SK-N-SH treated with all-trans-retinoic acid at 6 μM for 48 hours (cell line): ENCODE measurements at regions not wholly inside any gene's neighbourhood (a gene's known extent, or its start where the extent isn't known, plus 50 kb on each side); places are given as distances from the start of the nearest gene placed in this dataset.
A peak's percentile ranks its signal among the peaks of the same experiment; 100 is the strongest.
"Not testable (repeated sequence)": the region's sequence is repeated elsewhere in the genome, so short reads cannot be mapped to it uniquely, and the experiment has no call there.

Experiments
- ATAC-seq: fragments of 200-7000 bp; cut with Tn5 transposase; 3 replicates; pipeline ENCODE4 v1.9.1; 2020; ENCODE audit warnings: mild to moderate bottlenecking, moderate library complexity
- BACH2 ChIP-seq: fragments of 250-450 bp; sonication (Bioruptor Pico); IDR thresholded peaks from 2 replicates; pipeline ENCODE4 v1.9.0; 2021; ENCODE audit warnings: mild to moderate bottlenecking, borderline replicate concordance
- CREB5 ChIP-seq: fragments of 250-450 bp; sonication (Bioruptor Pico); IDR thresholded peaks from 2 replicates; pipeline ENCODE4 v1.5.1; 2020; ENCODE audit warnings: low read depth, mild to moderate bottlenecking, moderate library complexity
- CSDC2 ChIP-seq: fragments of 250-450 bp; sonication (Bioruptor Pico); IDR thresholded peaks from 2 replicates; pipeline ENCODE4 v1.5.0; 2020; ENCODE audit warnings: mild to moderate bottlenecking, moderate library complexity
- ESRRG ChIP-seq: fragments of 250-450 bp; sonication (Bioruptor Pico); IDR thresholded peaks from 2 replicates; pipeline ENCODE4 v1.6.1; 2021; ENCODE audit warnings: mild to moderate bottlenecking
- GLIS3 ChIP-seq: fragments of 250-450 bp; sonication (Bioruptor Pico); IDR thresholded peaks from 2 replicates; pipeline ENCODE4 v1.5.0; 2020; ENCODE audit warnings: mild to moderate bottlenecking, moderate library complexity
- ISL1 ChIP-seq: fragments of 250-450 bp; sonication (Bioruptor Pico); IDR thresholded peaks from 2 replicates; pipeline ENCODE4 v2.1.2; 2022; ENCODE audit warnings: mild to moderate bottlenecking, moderate library complexity
- OSR1 ChIP-seq: fragments of 250-450 bp; sonication (Bioruptor Pico); IDR thresholded peaks from 2 replicates; pipeline ENCODE4 v1.8.0; 2022; ENCODE audit warnings: moderate library complexity, mild to moderate bottlenecking, inconsistent platforms
- POU6F1 ChIP-seq: fragments of 250-450 bp; sonication (Bioruptor Pico); IDR thresholded peaks from 2 replicates; pipeline ENCODE4 v1.8.0; 2021; ENCODE audit warnings: low read depth, mild to moderate bottlenecking, moderate library complexity, borderline replicate concordance
- PPARA ChIP-seq: fragments of 250-450 bp; sonication (Bioruptor Pico); IDR thresholded peaks from 2 replicates; pipeline ENCODE4 v1.5.0; 2020; ENCODE audit warnings: mild to moderate bottlenecking, borderline replicate concordance
- SNAI2 ChIP-seq: fragments of 250-450 bp; sonication (Bioruptor Pico); IDR thresholded peaks from 2 replicates; pipeline ENCODE4 v1.5.0; 2020; ENCODE audit warnings: mild to moderate bottlenecking, moderate library complexity
- TCF4 ChIP-seq: fragments of 250-450 bp; sonication (Bioruptor Pico); IDR thresholded peaks from 2 replicates; pipeline ENCODE4 v1.8.0; 2021; ENCODE audit warnings: mild to moderate bottlenecking, moderate library complexity, borderline replicate concordance
- TOX ChIP-seq: fragments of 250-450 bp; sonication (Bioruptor Pico); IDR thresholded peaks from 2 replicates; pipeline ENCODE4 v1.8.0; 2021; ENCODE audit warnings: mild to moderate bottlenecking, moderate library complexity, borderline replicate concordance
- ZC3H10 ChIP-seq: fragments of 250-450 bp; sonication (Bioruptor Pico); IDR thresholded peaks from 2 replicates; pipeline ENCODE4 v1.5.1; 2021; ENCODE audit warnings: mild to moderate bottlenecking, moderate library complexity
- ZFP3 ChIP-seq: fragments of 250-450 bp; sonication (Bioruptor Pico); IDR thresholded peaks from 2 replicates; pipeline ENCODE4 v1.5.0; 2020; ENCODE audit warnings: mild to moderate bottlenecking, moderate library complexity
- ZFP30 ChIP-seq: fragments of 450-650 bp; formaldehyde crosslinking; IDR thresholded peaks from 2 replicates; pipeline ENCODE4 v1.5.0; 2022; ENCODE audit warnings: mild to moderate bottlenecking, moderate library complexity
- ZNF70 ChIP-seq: fragments of 450-650 bp; formaldehyde crosslinking; IDR thresholded peaks from 2 replicates; pipeline ENCODE4 v1.5.0; 2020; ENCODE audit warnings: mild to moderate bottlenecking, moderate library complexity
- ZNF8 ChIP-seq: fragments of 450-650 bp; formaldehyde crosslinking; IDR thresholded peaks from 2 replicates; pipeline ENCODE4 v1.5.0; 2020; ENCODE audit warnings: mild to moderate bottlenecking, moderate library complexity
- TF ChIP-seq, protein P1 (sequence below): fragments of 250-450 bp; sonication (Bioruptor Pico); IDR thresholded peaks from 2 replicates; pipeline ENCODE4 v1.8.0; 2020; ENCODE audit warnings: mild to moderate bottlenecking, moderate library complexity, borderline replicate concordance
- TF ChIP-seq, protein P2 (sequence below): fragments of 250-450 bp; sonication (Bioruptor Pico); IDR thresholded peaks from 2 replicates; pipeline ENCODE4 v1.5.1; 2021; ENCODE audit warnings: mild to moderate bottlenecking, moderate library complexity
- TF ChIP-seq, protein P3 (sequence below): fragments of 250-450 bp; sonication (Bioruptor Pico); IDR thresholded peaks from 2 replicates; pipeline ENCODE4 v1.5.0; 2020; ENCODE audit warnings: mild to moderate bottlenecking, moderate library complexity

DNA sequence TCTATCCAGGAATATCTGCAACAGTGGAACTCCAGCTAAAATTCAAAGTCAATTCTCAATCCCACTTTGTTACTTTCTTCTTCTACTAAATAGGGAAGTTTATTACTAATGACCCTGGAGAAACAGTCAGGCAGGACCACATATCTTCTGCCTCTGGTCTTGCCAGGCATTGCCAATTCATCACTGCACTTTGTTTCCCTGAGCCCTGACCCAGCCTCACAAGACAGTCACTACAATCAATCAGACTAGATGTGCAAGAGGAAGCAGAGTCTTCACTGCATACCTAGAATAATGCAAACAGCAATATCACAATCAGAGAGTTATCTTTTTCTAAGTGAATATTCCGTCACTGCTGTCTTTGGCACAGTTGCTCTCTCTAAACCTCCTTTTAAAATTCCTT is 74.9 kb upstream of the GAS1 start (continued):
- TF ChIP-seq, protein P1, sequence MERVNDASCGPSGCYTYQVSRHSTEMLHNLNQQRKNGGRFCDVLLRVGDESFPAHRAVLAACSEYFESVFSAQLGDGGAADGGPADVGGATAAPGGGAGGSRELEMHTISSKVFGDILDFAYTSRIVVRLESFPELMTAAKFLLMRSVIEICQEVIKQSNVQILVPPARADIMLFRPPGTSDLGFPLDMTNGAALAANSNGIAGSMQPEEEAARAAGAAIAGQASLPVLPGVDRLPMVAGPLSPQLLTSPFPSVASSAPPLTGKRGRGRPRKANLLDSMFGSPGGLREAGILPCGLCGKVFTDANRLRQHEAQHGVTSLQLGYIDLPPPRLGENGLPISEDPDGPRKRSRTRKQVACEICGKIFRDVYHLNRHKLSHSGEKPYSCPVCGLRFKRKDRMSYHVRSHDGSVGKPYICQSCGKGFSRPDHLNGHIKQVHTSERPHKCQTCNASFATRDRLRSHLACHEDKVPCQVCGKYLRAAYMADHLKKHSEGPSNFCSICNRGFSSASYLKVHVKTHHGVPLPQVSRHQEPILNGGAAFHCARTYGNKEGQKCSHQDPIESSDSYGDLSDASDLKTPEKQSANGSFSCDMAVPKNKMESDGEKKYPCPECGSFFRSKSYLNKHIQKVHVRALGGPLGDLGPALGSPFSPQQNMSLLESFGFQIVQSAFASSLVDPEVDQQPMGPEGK (CRISPR knock-in tag): no peak
- TF ChIP-seq ZFP3 (CRISPR knock-in tag): no peak
- no peak for TF ChIP-seq ZC3H10

DNA sequence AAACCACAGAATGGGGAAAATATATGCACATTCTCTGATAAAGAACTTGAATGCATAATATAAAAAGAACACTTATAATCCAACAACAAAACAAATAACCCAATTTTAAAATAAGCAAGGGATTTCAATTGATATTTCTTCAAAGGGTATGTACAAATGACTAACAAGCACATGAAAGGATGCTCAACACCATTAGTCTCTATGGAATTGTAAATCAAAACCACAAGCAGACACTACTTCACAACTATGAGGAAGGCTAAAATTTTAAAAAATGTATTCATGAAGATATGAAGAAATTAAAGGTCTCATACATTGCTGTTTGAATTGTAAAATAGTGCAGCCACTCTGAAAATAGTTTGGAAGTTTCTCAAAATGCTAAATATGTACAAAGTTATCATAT is 78.9 kb upstream of the GAS1 start:
- TF ChIP-seq OSR1 (CRISPR knock-in tag) (no peak), ZFP3 (CRISPR knock-in tag) (no peak)
- no peak for ATAC-seq

DNA sequence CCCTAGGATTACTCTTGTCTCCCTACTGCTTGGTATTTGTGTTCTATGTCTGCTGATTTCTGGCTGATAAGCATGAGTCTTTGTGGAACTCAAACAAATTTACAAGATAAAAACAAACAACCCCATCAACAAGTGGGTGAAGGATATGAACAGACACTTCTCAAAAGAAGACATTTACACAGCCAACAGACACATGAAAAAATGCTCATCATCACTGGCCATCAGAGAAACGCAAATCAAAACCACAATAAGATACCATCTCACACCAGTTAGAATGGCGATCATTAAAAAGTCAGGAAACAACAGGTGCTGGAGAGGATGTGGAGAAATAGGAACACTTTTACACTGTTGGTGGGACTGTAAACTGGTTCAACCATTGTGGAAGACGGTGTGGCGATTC is 81.5 kb upstream of the GAS1 start:
- ATAC-seq: not testable (repeated sequence)

DNA sequence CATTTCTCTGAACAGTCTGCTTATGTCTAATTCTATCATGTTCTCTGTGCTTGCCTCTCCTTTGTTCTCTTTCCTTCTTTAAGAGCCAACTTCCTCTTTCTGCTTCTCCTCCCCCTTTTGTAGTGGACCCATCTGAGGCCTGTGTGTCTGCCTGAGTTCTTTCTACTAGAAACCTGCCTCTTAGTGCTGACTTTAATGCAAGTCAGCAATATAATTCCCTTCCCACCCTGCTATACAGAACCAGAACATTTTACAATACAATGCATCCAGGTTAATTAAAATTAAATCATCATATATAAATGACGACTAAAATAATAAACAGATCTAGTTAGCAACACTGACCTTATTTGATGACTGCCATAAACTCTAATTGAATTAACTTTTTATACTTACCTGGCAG is 82.6 kb upstream of the GAS1 start:
- ATAC-seq: no peak
- no peak for TF ChIP-seq ZNF70 (CRISPR knock-in tag)
- TF ChIP-seq, all 23 proteins: peak for 0

DNA sequence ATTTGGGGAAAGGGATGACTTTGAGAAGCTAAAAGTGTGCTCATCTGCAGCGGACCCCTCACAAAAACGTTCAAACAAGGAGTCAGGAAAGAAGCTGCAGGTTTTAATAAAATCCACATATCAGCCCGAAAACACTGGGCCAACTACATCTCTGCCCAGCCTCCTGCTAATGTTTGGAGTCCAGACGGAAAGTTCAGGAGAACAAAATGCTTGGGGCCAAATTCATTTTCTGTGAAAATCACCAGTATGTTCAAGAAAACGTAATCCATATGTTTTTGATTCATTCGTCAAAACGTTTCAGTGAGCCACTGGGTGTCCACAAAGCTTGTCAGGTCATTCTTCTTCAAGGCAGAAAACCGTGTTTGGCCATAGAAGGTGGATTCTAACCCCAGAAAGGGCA is 87.5 kb upstream of the GAS1 start:
- ATAC-seq: peak; percentile 21; the same call in 2 of the 3 replicates
- TF ChIP-seq ZNF8 (CRISPR knock-in tag) (no peak), ESRRG (no peak), OSR1 (CRISPR knock-in tag) (no peak), CREB5 (CRISPR knock-in tag) (no peak), BACH2 (CRISPR knock-in tag) (no peak), ZC3H10 (no peak), ZFP30 (CRISPR knock-in tag) (no peak), ISL1 (CRISPR knock-in tag) (no peak), SNAI2 (CRISPR knock-in tag) (no peak), PPARA (CRISPR knock-in tag) (no peak), GLIS3 (no peak), CSDC2 (CRISPR knock-in tag) (no peak)
- TF ChIP-seq, protein P2, sequence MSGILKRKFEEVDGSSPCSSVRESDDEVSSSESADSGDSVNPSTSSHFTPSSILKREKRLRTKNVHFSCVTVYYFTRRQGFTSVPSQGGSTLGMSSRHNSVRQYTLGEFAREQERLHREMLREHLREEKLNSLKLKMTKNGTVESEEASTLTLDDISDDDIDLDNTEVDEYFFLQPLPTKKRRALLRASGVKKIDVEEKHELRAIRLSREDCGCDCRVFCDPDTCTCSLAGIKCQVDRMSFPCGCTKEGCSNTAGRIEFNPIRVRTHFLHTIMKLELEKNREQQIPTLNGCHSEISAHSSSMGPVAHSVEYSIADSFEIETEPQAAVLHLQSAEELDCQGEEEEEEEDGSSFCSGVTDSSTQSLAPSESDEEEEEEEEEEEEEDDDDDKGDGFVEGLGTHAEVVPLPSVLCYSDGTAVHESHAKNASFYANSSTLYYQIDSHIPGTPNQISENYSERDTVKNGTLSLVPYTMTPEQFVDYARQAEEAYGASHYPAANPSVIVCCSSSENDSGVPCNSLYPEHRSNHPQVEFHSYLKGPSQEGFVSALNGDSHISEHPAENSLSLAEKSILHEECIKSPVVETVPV (CRISPR knock-in tag): no peak
- TF ChIP-seq, protein P3, sequence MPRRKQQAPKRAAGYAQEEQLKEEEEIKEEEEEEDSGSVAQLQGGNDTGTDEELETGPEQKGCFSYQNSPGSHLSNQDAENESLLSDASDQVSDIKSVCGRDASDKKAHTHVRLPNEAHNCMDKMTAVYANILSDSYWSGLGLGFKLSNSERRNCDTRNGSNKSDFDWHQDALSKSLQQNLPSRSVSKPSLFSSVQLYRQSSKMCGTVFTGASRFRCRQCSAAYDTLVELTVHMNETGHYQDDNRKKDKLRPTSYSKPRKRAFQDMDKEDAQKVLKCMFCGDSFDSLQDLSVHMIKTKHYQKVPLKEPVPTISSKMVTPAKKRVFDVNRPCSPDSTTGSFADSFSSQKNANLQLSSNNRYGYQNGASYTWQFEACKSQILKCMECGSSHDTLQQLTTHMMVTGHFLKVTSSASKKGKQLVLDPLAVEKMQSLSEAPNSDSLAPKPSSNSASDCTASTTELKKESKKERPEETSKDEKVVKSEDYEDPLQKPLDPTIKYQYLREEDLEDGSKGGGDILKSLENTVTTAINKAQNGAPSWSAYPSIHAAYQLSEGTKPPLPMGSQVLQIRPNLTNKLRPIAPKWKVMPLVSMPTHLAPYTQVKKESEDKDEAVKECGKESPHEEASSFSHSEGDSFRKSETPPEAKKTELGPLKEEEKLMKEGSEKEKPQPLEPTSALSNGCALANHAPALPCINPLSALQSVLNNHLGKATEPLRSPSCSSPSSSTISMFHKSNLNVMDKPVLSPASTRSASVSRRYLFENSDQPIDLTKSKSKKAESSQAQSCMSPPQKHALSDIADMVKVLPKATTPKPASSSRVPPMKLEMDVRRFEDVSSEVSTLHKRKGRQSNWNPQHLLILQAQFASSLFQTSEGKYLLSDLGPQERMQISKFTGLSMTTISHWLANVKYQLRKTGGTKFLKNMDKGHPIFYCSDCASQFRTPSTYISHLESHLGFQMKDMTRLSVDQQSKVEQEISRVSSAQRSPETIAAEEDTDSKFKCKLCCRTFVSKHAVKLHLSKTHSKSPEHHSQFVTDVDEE: no peak

DNA sequence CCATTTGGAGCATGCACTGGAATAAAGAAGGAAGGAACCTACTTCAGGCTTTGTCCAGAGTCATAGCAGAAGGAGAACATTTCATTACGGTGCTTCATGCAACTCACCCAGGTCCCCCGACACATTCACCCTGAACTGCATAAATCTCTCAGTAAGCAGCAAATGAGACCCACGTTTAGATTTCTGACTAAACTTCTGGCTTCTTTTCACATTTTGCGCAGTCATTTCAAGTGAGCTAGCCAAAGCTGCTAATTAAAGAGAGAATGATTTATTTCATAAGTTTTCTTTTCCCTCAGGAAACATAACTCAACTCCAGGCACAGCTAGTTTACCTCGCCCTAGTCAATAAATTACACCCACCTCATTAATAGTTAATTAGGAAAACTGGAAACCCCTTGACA is 88.6 kb upstream of the GAS1 start:
- no peak for ATAC-seq
- TF ChIP-seq ZC3H10 (no peak), ESRRG (no peak), CSDC2 (CRISPR knock-in tag) (no peak), SNAI2 (CRISPR knock-in tag) (no peak), TCF4 (CRISPR knock-in tag) (no peak)
- TF ChIP-seq, all 23 proteins: peak for 0

DNA sequence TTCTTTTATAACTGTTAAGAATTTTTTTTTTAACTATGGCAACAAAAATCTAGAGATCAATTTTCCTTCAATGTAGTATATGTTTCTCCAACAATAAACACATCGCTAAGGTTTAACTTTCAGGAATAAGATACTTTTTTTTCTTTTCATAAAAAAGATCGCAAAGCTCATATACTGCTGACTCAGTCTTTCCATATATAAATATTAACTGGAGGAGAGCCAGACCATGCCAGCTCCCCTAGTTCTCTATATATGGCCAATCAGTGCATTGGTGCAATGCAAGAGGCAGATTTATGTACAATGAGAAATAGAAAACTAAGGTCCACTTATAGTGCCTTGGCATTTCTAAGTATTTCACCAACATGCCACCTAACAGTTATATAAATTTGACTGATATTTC is 89.2 kb upstream of the GAS1 start:
- ATAC-seq: no peak
- TF ChIP-seq SNAI2 (CRISPR knock-in tag) (no peak), PPARA (CRISPR knock-in tag) (no peak), GLIS3 (no peak), TOX (no peak), POU6F1 (CRISPR knock-in tag) (no peak), OSR1 (CRISPR knock-in tag) (no peak), ZNF8 (CRISPR knock-in tag) (no peak), ISL1 (CRISPR knock-in tag) (no peak), ZNF70 (CRISPR knock-in tag) (no peak)
- TF ChIP-seq, protein P3: no peak
